ENCODE measurements at regions not wholly inside any gene's neighbourhood (a gene's known extent, or its start where the extent isn't known, plus 50 kb on each side); places are given as distances from the start of the nearest gene placed in this dataset.

DNA sequence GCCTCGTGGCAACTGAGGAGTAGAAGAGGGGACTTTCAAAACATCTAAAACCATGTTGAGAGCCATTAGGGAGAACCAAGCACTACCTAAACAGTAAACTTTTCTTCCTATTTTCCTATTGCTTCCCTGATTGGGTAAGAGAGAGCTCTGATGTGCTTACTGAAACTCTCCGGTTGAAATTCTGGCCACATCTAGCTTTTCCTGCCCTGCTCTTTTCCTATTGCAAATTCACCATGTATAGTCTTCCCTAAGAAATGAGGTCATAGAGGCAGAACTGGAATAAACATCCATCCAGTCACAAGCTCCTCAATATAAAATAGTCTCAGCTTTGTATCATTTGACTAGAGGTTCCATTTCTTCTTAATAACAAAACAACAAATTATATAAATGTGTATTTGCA, 199.5 kb upstream of the CNR1 start:
- TF ChIP-seq POLR2A (IDR thresholded peaks at IDR 0.05) (no peak), CTCF (IDR thresholded peaks at IDR 0.05) (no peak)

All from thyroid gland (tissue), 4 donors.